WI38 (cell line): ENCODE measurements at regions not wholly inside any gene's neighbourhood (a gene's known extent, or its start where the extent isn't known, plus 50 kb on each side); places are given as distances from the start of the nearest gene placed in this dataset.

ENCODE experiments used
- H3K4me3 ChIP-seq: 2 replicates; pipeline ENCODE4 v1.5.1; 2011; ENCODE audit warnings: low read depth, mild to moderate bottlenecking, control low read depth, low read length
- TF ChIP-seq, protein P1 (sequence below): IDR thresholded peaks from 2 replicates; pipeline ENCODE4 v1.5.1; 2012; ENCODE audit warnings: low read depth, mild to moderate bottlenecking, control low read depth, low read length

DNA sequence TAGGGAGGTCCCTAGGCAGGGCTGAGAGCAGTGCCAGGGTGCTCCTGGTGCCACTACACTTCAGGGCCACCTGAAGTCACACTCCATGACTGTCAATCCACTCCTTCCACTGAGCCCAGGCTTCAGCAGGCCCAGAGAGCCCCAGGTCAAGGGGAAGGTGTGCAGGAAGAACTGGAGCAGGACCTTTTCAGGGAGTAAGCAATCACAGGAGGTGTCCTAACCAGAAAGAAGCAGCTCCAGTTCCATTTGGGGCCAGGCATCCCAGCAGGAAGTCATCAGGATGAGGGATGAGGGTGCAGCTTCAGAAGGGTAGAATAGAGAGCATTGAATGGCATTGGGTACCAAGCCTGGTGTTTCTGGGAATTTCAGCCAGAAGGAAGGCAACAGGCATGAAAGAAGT is 556.5 kb downstream of the INSC start:
- TF ChIP-seq, protein P1, sequence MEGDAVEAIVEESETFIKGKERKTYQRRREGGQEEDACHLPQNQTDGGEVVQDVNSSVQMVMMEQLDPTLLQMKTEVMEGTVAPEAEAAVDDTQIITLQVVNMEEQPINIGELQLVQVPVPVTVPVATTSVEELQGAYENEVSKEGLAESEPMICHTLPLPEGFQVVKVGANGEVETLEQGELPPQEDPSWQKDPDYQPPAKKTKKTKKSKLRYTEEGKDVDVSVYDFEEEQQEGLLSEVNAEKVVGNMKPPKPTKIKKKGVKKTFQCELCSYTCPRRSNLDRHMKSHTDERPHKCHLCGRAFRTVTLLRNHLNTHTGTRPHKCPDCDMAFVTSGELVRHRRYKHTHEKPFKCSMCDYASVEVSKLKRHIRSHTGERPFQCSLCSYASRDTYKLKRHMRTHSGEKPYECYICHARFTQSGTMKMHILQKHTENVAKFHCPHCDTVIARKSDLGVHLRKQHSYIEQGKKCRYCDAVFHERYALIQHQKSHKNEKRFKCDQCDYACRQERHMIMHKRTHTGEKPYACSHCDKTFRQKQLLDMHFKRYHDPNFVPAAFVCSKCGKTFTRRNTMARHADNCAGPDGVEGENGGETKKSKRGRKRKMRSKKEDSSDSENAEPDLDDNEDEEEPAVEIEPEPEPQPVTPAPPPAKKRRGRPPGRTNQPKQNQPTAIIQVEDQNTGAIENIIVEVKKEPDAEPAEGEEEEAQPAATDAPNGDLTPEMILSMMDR: no peak
- H3K4me3 ChIP-seq: no peak overlapping the region

DNA sequence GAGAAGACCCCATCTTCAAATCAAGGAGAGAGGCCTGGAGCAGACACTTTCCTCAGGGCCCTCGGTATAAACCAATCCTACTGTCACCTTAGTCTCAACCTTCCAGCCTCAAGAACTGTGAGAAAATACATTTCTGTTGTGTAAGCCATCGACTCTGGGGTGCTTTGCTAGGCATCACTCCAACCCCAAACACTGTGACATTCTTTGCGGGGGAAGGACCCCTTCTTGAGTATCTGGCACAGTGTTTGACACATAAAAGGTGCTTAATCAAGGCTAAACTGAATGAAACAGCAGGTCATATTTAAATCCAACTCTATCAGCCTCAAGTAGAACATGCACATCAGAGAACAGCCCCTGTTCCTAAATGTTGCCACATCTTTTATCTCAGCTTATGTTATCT is 558.1 kb downstream of the INSC start:
- no peak overlapping the region for H3K4me3 ChIP-seq
- TF ChIP-seq, protein P1: no peak

DNA sequence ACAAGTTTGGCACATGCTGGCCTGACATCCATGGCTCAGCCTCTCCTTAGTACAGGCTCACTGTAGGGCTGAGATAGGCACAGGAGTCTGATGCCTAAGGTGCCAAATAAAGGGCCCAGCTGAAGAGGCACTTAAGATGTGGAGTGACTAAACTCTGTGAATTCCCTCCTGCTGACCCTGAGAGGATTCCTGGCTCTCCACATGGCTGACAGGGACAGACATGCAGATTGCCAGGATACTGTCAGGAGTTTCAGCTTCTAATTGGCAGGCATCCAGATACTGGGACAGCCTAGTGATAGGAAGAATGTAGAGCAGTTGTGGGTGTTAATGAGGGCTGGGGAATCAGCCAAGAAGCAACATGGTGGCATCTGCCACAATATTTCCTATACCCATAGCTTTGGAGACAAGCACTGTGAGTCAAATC is 558.7 kb downstream of the INSC start:
- TF ChIP-seq, protein P1: no peak
- no peak overlapping the region for H3K4me3 ChIP-seq

DNA sequence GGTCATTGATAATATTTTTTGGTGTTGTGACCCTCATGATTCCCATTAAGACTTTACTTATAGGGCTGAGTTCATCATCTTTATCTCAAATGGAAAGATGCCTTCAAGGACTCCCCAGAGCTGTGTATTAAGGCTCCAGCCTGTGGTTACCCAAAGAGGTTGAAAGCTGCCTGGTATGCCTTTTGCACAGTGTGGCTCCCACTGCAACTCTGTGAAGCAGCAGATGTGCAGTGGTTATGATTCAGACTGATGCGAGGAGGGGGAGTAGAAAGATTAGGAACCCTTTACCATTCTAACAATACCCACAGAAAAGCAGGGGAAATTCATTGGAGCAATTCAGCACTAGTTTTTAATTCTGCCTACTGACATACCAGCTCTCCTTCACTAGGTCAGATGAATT is 560.0 kb downstream of the INSC start:
- no peak overlapping the region for H3K4me3 ChIP-seq
- TF ChIP-seq, protein P1: no peak

DNA sequence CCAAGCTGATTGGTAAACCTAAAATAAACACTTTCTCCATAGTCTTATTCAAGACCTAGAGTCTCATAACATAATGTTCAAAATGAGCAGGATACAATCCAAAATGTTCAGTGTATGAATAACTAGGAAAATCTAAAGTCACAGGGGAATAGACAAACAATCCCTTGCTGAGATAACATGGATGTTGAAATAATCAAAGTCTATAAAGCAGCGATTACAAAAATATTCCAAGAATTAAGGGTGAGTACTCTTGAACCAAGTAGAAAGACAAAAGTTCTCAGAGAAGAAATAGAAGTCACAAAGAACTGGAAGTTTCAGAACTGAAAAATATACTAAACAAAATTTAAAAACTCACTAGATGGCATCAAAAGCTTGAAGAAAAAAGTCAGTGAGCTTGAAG is 561.0 kb downstream of the INSC start:
- H3K4me3 ChIP-seq: no peak overlapping the region
- TF ChIP-seq, protein P1: no peak

DNA sequence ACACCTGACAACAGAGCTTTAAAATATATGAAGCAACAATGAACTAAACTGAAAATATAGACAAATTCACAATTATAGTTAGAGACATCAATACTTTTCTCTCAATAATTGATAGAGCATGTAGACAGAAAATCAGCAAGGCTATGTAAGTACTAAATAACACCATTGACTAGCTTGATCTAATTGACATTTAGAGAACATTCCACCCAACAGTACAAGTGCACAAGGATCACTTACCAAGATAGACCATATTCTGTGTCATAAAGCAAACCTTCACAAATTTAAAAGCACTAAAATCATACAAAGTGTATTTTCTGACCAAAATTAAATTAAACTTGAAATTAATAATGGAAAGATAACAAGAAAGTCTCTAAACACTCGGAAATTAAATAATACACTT is 562.5 kb downstream of the INSC start:
- H3K4me3 ChIP-seq: no peak overlapping the region
- TF ChIP-seq, protein P1: no peak

DNA sequence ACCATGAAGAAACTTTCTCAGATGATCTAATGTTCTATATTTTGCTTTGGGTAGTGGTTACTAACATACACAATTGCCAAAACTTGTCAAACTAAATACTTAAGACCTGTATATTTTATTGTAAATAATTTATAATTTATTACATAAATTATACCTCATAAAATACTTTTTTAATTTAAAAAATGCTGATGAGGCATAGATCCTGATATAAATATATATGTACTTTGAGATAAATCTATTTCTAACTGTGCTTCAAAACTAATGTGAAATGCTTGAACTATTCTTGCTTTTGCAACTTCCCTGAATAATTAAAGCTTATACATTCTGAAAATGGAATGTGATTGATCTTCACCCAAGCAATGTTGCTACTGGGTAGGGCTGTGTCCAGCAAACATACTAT is 568.8 kb downstream of the INSC start:
- no peak overlapping the region for H3K4me3 ChIP-seq
- TF ChIP-seq, protein P1: no peak
